Mucosa of descending colon (tissue), 3 donors: ENCODE measurements at regions not wholly inside any gene's neighbourhood (a gene's known extent, or its start where the extent isn't known, plus 50 kb on each side); places are given as distances from the start of the nearest gene placed in this dataset.

ENCODE experiments used
- ATAC-seq: fragments of 200-7000 bp; cut with Tn5 transposase; one replicate; pipeline ENCODE4 v1.9.1; 2020; ENCODE audit warnings: mild to moderate bottlenecking, moderate library complexity
- DNase-seq, 3 donors: peaks; one replicate each; pipeline ENCODE4 v3.0.0-alpha.2; 2020
- H3K36me3 ChIP-seq: fragments of 200-600 bp; one replicate; pipeline ENCODE4 v1.8.0; 2021; ENCODE audit warnings: low read depth, mild to moderate bottlenecking
- H3K4me1 ChIP-seq: fragments of 200-600 bp; one replicate; pipeline ENCODE4 v1.8.0; 2021; ENCODE audit warnings: low read depth, mild to moderate bottlenecking
- H3K4me3 ChIP-seq: fragments of 200-600 bp; one replicate; pipeline ENCODE4 v1.8.0; 2021; ENCODE audit warnings: mild to moderate bottlenecking
- H3K9me3 ChIP-seq: fragments of 200-600 bp; one replicate; pipeline ENCODE4 v1.8.0; 2021; ENCODE audit warnings: mild to moderate bottlenecking
- intact Hi-C, 2 donors: fragments of 100-400 bp; cut with DNase I in 1 of 2; cut with micrococcal nuclease in 1 of 2; formaldehyde crosslinking; loops; one replicate each; pipeline versions ENCODE4 v1.11.0 to v1.11.1; 2022; cut with DNase I, micrococcal nuclease
- TF ChIP-seq, protein P1 (sequence below): fragments of 200-600 bp; IDR thresholded peaks from one replicate; pipeline ENCODE4 v1.8.0; 2022; ENCODE audit warnings: antibody characterized with exemption, mild to moderate bottlenecking
- donor health status: DM: no; HTN: no; CAD: no; lungs with moderate emphysema.
- donor health status: DM: no; HTN: no; CAD: no.
- donor health status: DM: no; HTN: yes; CAD: no.

DNA sequence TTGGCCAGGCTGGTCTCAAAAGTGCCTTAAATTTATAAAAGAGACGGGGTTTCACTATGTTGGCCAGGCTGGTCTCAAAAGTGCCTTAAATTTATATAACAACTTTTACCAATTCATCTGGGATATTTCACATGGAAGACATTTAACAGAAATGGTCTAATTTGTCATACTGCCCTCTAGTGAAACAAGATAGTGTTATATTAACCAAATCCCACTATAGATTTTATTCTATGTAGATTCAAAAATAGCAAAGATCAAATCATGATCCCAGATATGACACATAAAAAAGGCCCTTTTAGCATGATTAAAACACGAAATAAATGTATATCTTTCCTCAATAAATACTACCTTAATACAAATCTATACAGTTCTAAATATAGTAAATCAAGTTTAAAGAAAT, 102.8 kb upstream of the TFAP2D start:
- no peak overlapping the region for H3K4me3 ChIP-seq
- H3K9me3 ChIP-seq, result no peaks in the 10 kb centered on the region
- H3K36me3 ChIP-seq, result no peaks in the 10 kb centered on the region
- DNase-seq, result no peak
- no peak for ATAC-seq
- intact Hi-C loops, result no loop called here
- TF ChIP-seq, protein P1, sequence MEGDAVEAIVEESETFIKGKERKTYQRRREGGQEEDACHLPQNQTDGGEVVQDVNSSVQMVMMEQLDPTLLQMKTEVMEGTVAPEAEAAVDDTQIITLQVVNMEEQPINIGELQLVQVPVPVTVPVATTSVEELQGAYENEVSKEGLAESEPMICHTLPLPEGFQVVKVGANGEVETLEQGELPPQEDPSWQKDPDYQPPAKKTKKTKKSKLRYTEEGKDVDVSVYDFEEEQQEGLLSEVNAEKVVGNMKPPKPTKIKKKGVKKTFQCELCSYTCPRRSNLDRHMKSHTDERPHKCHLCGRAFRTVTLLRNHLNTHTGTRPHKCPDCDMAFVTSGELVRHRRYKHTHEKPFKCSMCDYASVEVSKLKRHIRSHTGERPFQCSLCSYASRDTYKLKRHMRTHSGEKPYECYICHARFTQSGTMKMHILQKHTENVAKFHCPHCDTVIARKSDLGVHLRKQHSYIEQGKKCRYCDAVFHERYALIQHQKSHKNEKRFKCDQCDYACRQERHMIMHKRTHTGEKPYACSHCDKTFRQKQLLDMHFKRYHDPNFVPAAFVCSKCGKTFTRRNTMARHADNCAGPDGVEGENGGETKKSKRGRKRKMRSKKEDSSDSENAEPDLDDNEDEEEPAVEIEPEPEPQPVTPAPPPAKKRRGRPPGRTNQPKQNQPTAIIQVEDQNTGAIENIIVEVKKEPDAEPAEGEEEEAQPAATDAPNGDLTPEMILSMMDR, result no peak
- no peaks in the 10 kb centered on the region for H3K4me1 ChIP-seq

DNA sequence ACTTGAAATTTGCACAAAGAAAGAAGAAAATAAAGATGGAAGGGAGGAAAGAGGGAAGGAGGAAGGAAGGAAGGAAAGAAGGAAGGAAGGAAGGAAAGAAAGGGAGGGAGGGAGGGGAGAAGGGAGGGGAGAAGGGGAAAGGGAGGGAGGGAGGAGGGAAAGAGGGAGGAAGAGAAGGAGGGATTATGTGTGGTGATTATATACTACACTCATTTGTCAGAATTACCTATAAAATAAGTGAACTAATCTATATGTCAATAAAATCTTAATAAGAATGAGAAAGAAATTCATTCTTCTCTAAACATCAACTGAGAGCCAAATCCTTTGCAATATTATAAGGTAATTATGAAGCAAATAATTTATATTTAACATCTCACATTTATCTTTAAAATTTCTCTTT, 77.9 kb upstream of the TFAP2D start:
- Histone ChIP-seq H3K9me3 (no peaks in the 10 kb centered on the region), H3K36me3 (no peaks in the 10 kb centered on the region), H3K4me1 (no peaks in the 10 kb centered on the region), H3K4me3 (no peak overlapping the region)
- ATAC-seq (no peak), DNase-seq (no peak)
- TF ChIP-seq, protein P1, result no peak
- intact Hi-C loops, result no loop called here

DNA sequence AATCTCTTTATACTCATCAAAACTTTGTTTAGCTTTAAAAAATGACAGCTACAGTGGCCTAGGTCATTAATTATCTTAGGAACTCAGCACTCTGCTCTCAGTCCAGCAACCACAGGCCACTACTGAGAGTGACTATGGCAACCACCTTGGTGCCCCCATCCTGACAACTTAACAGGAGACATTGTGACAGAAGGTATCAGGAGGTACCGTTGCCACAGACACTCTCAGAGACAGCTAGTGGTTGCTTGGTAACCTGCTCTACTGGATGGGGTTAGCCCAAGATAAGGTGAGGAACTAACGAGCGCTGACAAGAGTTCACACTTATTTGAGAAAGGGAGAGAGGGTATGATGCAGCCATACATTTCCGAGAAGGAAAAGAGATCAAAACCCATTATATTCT, 76.1 kb upstream of the TFAP2D start:
- no peaks in the 10 kb centered on the region for H3K36me3 ChIP-seq
- no peak for ATAC-seq

DNA sequence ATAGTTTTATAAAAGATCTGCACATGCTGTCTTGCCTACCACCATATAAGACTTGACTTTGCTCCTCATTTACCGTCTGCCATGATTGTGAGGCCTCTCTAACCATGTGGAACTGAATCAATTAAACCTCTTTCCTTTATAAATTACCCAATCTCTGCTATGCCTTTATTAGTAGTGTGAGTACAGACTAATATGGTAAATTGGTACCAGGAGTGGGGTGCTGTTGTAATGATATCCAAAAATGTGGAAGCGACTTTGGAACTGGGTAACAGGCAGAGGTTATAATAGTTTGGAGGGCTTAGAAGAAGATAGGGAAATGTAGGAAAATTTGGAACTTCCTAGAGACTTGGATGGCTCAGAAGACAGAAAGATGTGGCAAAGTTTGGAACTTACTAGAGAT, 64.2 kb upstream of the TFAP2D start:
- TF ChIP-seq, protein P1, result no peak
- H3K36me3 ChIP-seq, result no peaks in the 10 kb centered on the region
- H3K4me1 ChIP-seq, result no peaks in the 10 kb centered on the region
- DNase-seq (no peak), ATAC-seq (no peak)
- intact Hi-C loops, result no loop called here
- H3K4me3 ChIP-seq, result no peak overlapping the region
- peaks cover 21% of the 10 kb centered on the region for H3K9me3 ChIP-seq

More for the DNA sequence above, 76.1 kb upstream of the TFAP2D start:
- TF ChIP-seq, protein P1, result no peak
- Histone ChIP-seq H3K4me1 (no peaks in the 10 kb centered on the region), H3K9me3 (no peaks in the 10 kb centered on the region), H3K4me3 (no peak overlapping the region)
- DNase-seq, result no peak
- intact Hi-C loops, result no loop called here

DNA sequence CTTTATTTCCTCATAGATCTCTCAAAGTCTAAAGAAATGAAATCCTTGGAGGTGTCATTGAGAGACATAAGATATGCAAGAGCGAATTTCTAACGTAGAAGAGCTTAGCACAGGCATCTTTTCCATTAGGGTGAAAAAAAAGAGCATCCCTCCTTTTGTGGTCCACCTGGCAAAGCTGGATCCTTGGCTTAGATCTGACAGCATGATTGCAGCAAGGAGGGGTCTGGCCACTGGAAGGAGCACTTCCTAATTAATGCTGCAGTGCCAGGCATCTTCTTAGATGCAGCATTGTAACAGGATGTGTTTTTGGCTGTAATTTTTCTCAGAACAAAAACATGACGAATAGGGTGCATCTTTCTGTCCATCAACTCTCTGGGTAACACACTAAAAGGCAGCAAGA, 60.1 kb upstream of the TFAP2D start:
- Histone ChIP-seq H3K9me3 (peaks cover 17% of the 10 kb centered on the region), H3K4me3 (no peak overlapping the region), H3K4me1 (no peaks in the 10 kb centered on the region), H3K36me3 (no peaks in the 10 kb centered on the region)
- no peak for DNase-seq
- TF ChIP-seq, protein P1, result no peak
- no peak for ATAC-seq
- intact Hi-C loops, result no loop called here

DNA sequence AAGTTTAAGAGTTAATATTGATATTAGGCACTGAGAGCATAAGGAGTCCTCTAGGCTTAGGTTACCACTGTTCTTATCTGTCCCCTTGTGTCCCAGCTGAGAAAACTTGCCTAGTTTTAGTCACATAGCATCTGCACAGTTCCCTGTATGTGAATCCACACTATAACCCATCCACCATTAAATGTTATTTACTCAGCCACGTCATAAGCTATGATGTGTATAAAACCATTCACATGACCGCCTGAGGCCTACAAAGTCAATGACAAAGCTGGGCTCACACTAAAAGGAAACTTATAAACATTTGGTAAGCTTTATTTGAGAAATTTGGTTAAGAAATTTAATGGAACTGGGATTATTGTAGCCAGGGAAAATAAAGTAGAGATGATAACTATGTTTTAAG, 59.2 kb upstream of the TFAP2D start:
- DNase-seq (no peak), ATAC-seq (no peak)
- H3K36me3 ChIP-seq, result no peaks in the 10 kb centered on the region
- TF ChIP-seq, protein P1, result no peak
- H3K9me3 ChIP-seq, result peaks cover 9% of the 10 kb centered on the region
- no peaks in the 10 kb centered on the region for H3K4me1 ChIP-seq
- intact Hi-C loops, result no loop called here
- H3K4me3 ChIP-seq, result no peak overlapping the region
